BE2C (cell line): ENCODE measurements at regions not wholly inside any gene's neighbourhood (a gene's known extent, or its start where the extent isn't known, plus 50 kb on each side); places are given as distances from the start of the nearest gene placed in this dataset.

Experiments
- DNase-seq: peaks from one replicate; pipeline ENCODE4 v3.0.0-alpha.2; 2020
- H3K27me3 ChIP-seq: fragments of 250-450 bp; sonication (Bioruptor Pico); 2 replicates; pipeline ENCODE4 v1.5.1; 2020; ENCODE audit warnings: mild to moderate bottlenecking
- H3K36me3 ChIP-seq: fragments of 250-450 bp; sonication (Bioruptor Pico); 2 replicates; pipeline ENCODE4 v1.5.1; 2020; ENCODE audit warnings: mild to moderate bottlenecking
- H3K4me1 ChIP-seq: fragments of 250-450 bp; sonication (Bioruptor Pico); 2 replicates; pipeline ENCODE4 v1.5.1; 2020
- H3K4me3 ChIP-seq: 2 replicates; pipeline ENCODE4 v1.5.1; 2011; ENCODE audit warnings: low read depth, low read length
- H3K9me3 ChIP-seq: fragments of 250-450 bp; sonication (Bioruptor Pico); 2 replicates; pipeline ENCODE4 v1.5.1; 2020
- CTCF ChIP-seq: IDR thresholded peaks from 2 replicates; pipeline ENCODE4 v1.5.1; 2012; ENCODE audit warnings: mild to moderate bottlenecking, low read depth, low read length

DNA sequence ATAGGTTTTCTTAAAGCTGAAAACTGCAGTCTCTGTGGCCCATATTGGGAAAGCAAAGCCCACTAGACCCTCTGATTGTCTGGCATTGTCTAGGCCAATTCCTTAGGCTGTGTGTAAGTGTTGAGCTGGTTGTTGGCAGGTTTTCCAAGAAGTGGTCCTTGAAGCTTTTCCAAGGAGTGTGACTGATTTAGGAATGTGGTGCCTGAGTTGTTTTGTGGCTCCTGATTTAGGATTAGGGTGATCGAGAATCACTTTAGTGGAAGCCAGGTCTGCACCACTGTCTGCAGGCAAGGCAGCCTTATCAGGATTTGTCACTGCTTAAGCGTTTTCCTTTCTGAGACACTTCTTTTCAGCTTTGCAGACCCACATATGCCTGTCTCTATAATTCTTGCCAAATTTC, 339.0 kb upstream of the DDX53 start:
- no peak for TF ChIP-seq CTCF
- no peak for DNase-seq
- H3K27me3 ChIP-seq = no peaks in the 10 kb centered on the region

DNA sequence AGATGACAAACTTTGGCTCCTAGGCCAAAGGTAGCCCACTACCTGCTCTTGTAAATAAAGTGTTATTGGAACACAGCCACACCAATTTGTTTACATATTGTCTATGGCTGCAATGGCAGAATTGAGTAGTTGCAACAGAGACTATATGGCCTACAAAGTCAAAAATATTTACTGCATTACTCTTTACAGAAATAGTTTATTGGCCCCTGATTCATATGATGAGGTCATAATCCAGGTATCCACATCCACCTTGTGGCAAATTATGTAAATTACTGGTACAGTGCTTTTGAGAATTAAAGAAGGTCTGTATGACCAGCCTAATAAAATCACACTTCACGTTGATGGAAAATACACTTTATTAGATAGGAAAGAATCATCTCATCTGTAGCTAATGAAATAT, 337.0 kb upstream of the DDX53 start:
- DNase-seq = no peak
- TF ChIP-seq CTCF = no peak
- Histone ChIP-seq H3K36me3 (no peaks in the 10 kb centered on the region), H3K9me3 (no peaks in the 10 kb centered on the region), H3K4me1 (no peaks in the 10 kb centered on the region), H3K4me3 (no peak overlapping the region), H3K27me3 (no peaks in the 10 kb centered on the region)

More for the DNA sequence above, 339.0 kb upstream of the DDX53 start:
- no peaks in the 10 kb centered on the region for H3K9me3 ChIP-seq
- no peaks in the 10 kb centered on the region for H3K4me1 ChIP-seq
- H3K4me3 ChIP-seq = no peak overlapping the region
- H3K36me3 ChIP-seq = no peaks in the 10 kb centered on the region

DNA sequence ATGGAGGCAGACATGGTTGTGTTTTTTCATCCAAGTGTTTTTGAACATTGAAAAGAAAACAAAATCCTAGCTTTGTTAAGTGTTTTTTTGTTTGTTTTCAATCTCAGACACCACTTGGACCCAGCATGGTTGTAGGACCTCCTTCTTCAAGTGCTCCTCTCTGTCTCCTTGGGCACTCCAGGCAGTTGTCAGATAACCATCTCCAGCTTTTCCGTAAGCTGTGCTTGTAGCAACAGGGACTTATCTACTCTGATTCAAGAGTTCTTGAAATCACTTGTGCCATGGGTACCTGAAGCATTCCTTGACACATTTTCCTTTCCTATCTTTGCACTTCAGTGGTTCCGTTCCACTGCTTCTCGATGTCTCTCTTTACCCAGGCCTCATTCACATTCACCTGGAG, 334.9 kb upstream of the DDX53 start:
- no peak for TF ChIP-seq CTCF
- no peaks in the 10 kb centered on the region for H3K4me1 ChIP-seq
- no peaks in the 10 kb centered on the region for H3K9me3 ChIP-seq
- no peak overlapping the region for H3K4me3 ChIP-seq
- no peak for DNase-seq
- H3K36me3 ChIP-seq = no peaks in the 10 kb centered on the region
- no peaks in the 10 kb centered on the region for H3K27me3 ChIP-seq

- no peaks in the 10 kb centered on the region for H3K4me1 ChIP-seq
- no peaks in the 10 kb centered on the region for H3K27me3 ChIP-seq
- TF ChIP-seq CTCF = no peak
- no peak overlapping the region for H3K4me3 ChIP-seq
- H3K36me3 ChIP-seq = no peaks in the 10 kb centered on the region
- no peak for DNase-seq
- no peaks in the 10 kb centered on the region for H3K9me3 ChIP-seq
Measured at GRCh38 chrX:22665818-22666217, 333.9 kb upstream of the DDX53 start.

- H3K4me1 ChIP-seq = no peaks in the 10 kb centered on the region
- TF ChIP-seq CTCF = peak; percentile 68
- DNase-seq = peak; percentile 71
- H3K9me3 ChIP-seq = no peaks in the 10 kb centered on the region
- no peak overlapping the region for H3K4me3 ChIP-seq
- no peaks in the 10 kb centered on the region for H3K36me3 ChIP-seq
- no peaks in the 10 kb centered on the region for H3K27me3 ChIP-seq
Measured at GRCh38 chrX:22666441-22666840, 333.3 kb upstream of the DDX53 start.

DNA sequence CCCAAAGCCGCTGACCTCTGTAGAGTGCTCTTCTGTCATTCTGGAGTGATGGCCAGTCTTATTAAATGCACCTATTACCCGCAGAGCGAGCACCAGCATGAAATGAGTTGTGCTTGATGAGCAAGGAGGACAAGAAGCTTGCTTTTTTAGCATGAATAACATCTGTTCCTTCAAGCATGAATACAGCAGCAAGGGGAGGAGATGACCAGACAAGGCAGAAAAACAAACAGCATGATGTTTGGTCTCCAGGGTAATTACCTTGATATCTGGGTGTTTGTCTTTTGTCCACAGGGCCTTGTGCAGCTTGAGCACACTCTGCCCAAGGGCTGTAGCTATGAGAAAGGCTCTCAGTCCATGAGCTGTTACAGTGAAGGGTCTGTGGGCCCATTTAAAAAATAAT, 324.8 kb upstream of the DDX53 start:
- no peak overlapping the region for H3K4me3 ChIP-seq
- no peaks in the 10 kb centered on the region for H3K9me3 ChIP-seq
- H3K36me3 ChIP-seq = no peaks in the 10 kb centered on the region
- H3K4me1 ChIP-seq = no peaks in the 10 kb centered on the region
- DNase-seq = no peak
- H3K27me3 ChIP-seq = no peaks in the 10 kb centered on the region
- TF ChIP-seq CTCF = no peak
